DMS79 treated with DMSO at 0.1 percent for 48 hours (cell line): ENCODE measurements at regions not wholly inside any gene's neighbourhood (a gene's known extent, or its start where the extent isn't known, plus 50 kb on each side); places are given as distances from the start of the nearest gene placed in this dataset.

Experiments used
- DNase-seq: peaks from one replicate; lab custom pipeline; 2025; lab: John Stamatoyannopoulos, UW

- no peak for DNase-seq
Observed at GRCh38 chr6:167494698-167495435, 170.0 kb downstream of the TTLL2 start.

GRCh38 chr6:167495506-167496401 lies 170.9 kb downstream of the TTLL2 start:
- DNase-seq, result no peak

- no peak for DNase-seq
Observed at GRCh38 chr6:167496707-167497106, 171.8 kb downstream of the TTLL2 start.

GRCh38 chr6:167497428-167498056 lies 172.7 kb downstream of the TTLL2 start:
- DNase-seq, result no peak

GRCh38 chr6:167499161-167499660 lies 174.3 kb downstream of the TTLL2 start:
- no peak for DNase-seq

GRCh38 chr6:167500961-167501360 lies 176.1 kb downstream of the TTLL2 start:
- no peak for DNase-seq

- no peak for DNase-seq
Observed at GRCh38 chr6:167501831-167502385, 177.0 kb downstream of the TTLL2 start.

GRCh38 chr6:167502471-167502870 lies 177.6 kb downstream of the TTLL2 start:
- no peak for DNase-seq

GRCh38 chr6:167504385-167504961 lies 179.6 kb downstream of the TTLL2 start:
- DNase-seq, result no peak

- DNase-seq, result no peak
Observed at GRCh38 chr6:167505199-167505598, 180.3 kb downstream of the TTLL2 start.

- DNase-seq, result no peak
Observed at GRCh38 chr6:167505782-167506181, 180.9 kb downstream of the TTLL2 start.

- no peak for DNase-seq
Observed at GRCh38 chr6:167506443-167507301, 181.8 kb downstream of the TTLL2 start.

GRCh38 chr6:167507376-167507945 lies 182.6 kb downstream of the TTLL2 start:
- no peak for DNase-seq

GRCh38 chr6:167508919-167509852 lies 184.3 kb downstream of the TTLL2 start:
- no peak for DNase-seq

- DNase-seq, result no peak
Observed at GRCh38 chr6:167509853-167510220, 185.0 kb downstream of the TTLL2 start.

GRCh38 chr6:167510648-167511047 lies 185.8 kb downstream of the TTLL2 start:
- no peak for DNase-seq

GRCh38 chr6:167512696-167513375 lies 187.9 kb downstream of the TTLL2 start:
- DNase-seq, result no peak

GRCh38 chr6:167513778-167514177 lies 188.9 kb downstream of the TTLL2 start:
- no peak for DNase-seq

GRCh38 chr6:167514524-167514923 lies 189.6 kb downstream of the TTLL2 start:
- no peak for DNase-seq
